Muscle layer of colon (tissue), 2 donors: ENCODE measurements at regions not wholly inside any gene's neighbourhood (a gene's known extent, or its start where the extent isn't known, plus 50 kb on each side); places are given as distances from the start of the nearest gene placed in this dataset.
"Not testable (repeated sequence)": the region's sequence is repeated elsewhere in the genome, so short reads cannot be mapped to it uniquely, and the experiment has no call there.

Experiments
- H3K27ac ChIP-seq: one replicate; pipeline ENCODE4 v1.7.0; 2013; ENCODE audit warnings: low read depth, mild to moderate bottlenecking, low read length, moderate library complexity
- H3K27me3 ChIP-seq, 2 donors: one replicate each; pipeline ENCODE4 v1.7.0; 2013; ENCODE audit warnings: low read length in 2 of 2, mild to moderate bottlenecking in 2 of 2; ENCODE audit not compliant: insufficient read depth in 2 of 2, control insufficient read depth in 1 of 2
- H3K36me3 ChIP-seq: one replicate; pipeline ENCODE4 v1.7.0; 2013; ENCODE audit warnings: mild to moderate bottlenecking, low read length; ENCODE audit not compliant: insufficient read depth
- H3K4me1 ChIP-seq: one replicate; pipeline ENCODE4 v1.7.0; 2013; ENCODE audit warnings: mild to moderate bottlenecking, low read length; ENCODE audit not compliant: insufficient read depth
- H3K4me3 ChIP-seq, 2 donors: one replicate each; pipeline ENCODE4 v1.7.0; 2013; ENCODE audit warnings: low read length in 2 of 2, low read depth in 1 of 2, mild to moderate bottlenecking in 1 of 2, moderate library complexity in 1 of 2
- H3K9ac ChIP-seq: one replicate; pipeline ENCODE4 v1.7.0; 2013; ENCODE audit warnings: low read length
- H3K9me3 ChIP-seq: one replicate; pipeline ENCODE4 v1.7.0; 2013; ENCODE audit warnings: mild to moderate bottlenecking, low read length
- donor health status: abdominal sarcoma.
- donor health status: Adenocarcinoma of cecum.

GRCh38 chr3:166975796-166976195 lies 404.3 kb downstream of the ZBBX start:
- H3K27me3 ChIP-seq, H3K9me3 ChIP-seq, H3K27ac ChIP-seq, H3K4me1 ChIP-seq, H3K36me3 ChIP-seq, H3K9ac ChIP-seq, H3K4me3 ChIP-seq: not testable (repeated sequence)

GRCh38 chr3:166967714-166968113 lies 412.4 kb downstream of the ZBBX start:
- H3K9ac ChIP-seq, H3K9me3 ChIP-seq, H3K4me3 ChIP-seq, H3K27me3 ChIP-seq, H3K4me1 ChIP-seq, H3K27ac ChIP-seq, H3K36me3 ChIP-seq: not testable (repeated sequence)

DNA sequence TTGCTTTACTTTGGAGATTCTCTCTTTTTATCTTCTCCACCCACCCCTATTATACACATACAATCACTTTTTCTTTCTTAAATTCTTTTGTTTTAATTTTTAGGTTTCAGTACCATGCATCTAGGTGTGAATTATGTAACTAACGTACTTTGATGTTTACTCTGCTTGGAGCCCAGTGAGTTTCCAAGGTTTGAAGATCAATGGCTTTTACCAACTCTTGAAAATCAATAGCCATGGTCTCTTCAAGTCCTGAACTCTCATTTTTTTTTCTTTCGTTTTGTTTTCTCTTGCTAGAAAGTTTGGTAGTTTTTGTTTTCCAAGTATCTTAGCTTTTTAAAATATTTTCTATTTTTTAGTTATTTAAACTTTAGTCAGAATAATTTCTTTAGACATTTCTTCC lies 417.2 kb downstream of the ZBBX start:
- H3K36me3 ChIP-seq = no peaks in the 10 kb centered on the region
- no peaks in the 10 kb centered on the region for H3K9me3 ChIP-seq
- H3K27me3 ChIP-seq = no peaks in the 10 kb centered on the region
- H3K9ac ChIP-seq = no peak overlapping the region
- H3K4me1 ChIP-seq = no peaks in the 10 kb centered on the region
- no peak overlapping the region for H3K27ac ChIP-seq
- no peak overlapping the region for H3K4me3 ChIP-seq

- H3K36me3 ChIP-seq = no peaks in the 10 kb centered on the region
- H3K4me1 ChIP-seq = no peaks in the 10 kb centered on the region
- H3K27me3 ChIP-seq = no peaks in the 10 kb centered on the region
- H3K27ac ChIP-seq = no peak overlapping the region
- no peaks in the 10 kb centered on the region for H3K9me3 ChIP-seq
- no peak overlapping the region for H3K9ac ChIP-seq
- H3K4me3 ChIP-seq = no peak overlapping the region
Observed at GRCh38 chr3:166957121-166957520, 423.0 kb downstream of the ZBBX start.

- H3K9ac ChIP-seq = no peak overlapping the region
- H3K36me3 ChIP-seq = no peaks in the 10 kb centered on the region
- H3K4me3 ChIP-seq = no peak overlapping the region
- no peaks in the 10 kb centered on the region for H3K27me3 ChIP-seq
- no peaks in the 10 kb centered on the region for H3K9me3 ChIP-seq
- no peaks in the 10 kb centered on the region for H3K4me1 ChIP-seq
- H3K27ac ChIP-seq = no peak overlapping the region
Observed at GRCh38 chr3:166955201-166955939, 424.7 kb downstream of the ZBBX start.

GRCh38 chr3:166934879-166935278 lies 445.2 kb downstream of the ZBBX start:
- Histone ChIP-seq H3K9me3 (no peaks in the 10 kb centered on the region), H3K4me3 (no peak overlapping the region), H3K9ac (no peak overlapping the region), H3K27me3 (no peaks in the 10 kb centered on the region), H3K4me1 (no peaks in the 10 kb centered on the region), H3K27ac (no peak overlapping the region), H3K36me3 (no peaks in the 10 kb centered on the region)

GRCh38 chr3:166917437-166917836 lies 462.7 kb downstream of the ZBBX start:
- no peaks in the 10 kb centered on the region for H3K27me3 ChIP-seq
- H3K27ac ChIP-seq = no peak overlapping the region
- no peak overlapping the region for H3K9ac ChIP-seq
- H3K9me3 ChIP-seq = peaks cover 4% of the 10 kb centered on the region
- H3K4me3 ChIP-seq = no peak overlapping the region
- H3K4me1 ChIP-seq = no peaks in the 10 kb centered on the region
- H3K36me3 ChIP-seq = no peaks in the 10 kb centered on the region

DNA sequence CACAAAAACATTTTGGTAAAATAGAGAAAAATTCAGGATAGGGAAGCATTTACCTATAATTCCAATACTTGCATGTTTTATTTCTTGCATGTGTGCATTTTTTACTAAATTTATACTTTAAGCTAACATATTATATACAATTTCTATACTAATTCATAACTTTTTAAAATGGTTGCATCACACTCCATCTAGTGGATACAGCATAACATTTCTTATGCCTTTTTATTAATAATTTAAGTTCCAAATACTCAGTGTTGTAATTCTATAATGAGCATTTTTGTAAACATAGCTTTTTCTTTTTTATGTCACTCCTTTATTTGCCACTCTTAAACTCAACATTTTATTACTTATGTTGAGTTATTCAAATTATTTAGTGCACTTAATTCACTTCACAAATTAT lies 477.7 kb downstream of the ZBBX start:
- Histone ChIP-seq H3K9ac (no peak overlapping the region), H3K27ac (no peak overlapping the region), H3K4me1 (no peaks in the 10 kb centered on the region), H3K27me3 (no peaks in the 10 kb centered on the region), H3K9me3 (no peaks in the 10 kb centered on the region), H3K4me3 (no peak overlapping the region), H3K36me3 (no peaks in the 10 kb centered on the region)

DNA sequence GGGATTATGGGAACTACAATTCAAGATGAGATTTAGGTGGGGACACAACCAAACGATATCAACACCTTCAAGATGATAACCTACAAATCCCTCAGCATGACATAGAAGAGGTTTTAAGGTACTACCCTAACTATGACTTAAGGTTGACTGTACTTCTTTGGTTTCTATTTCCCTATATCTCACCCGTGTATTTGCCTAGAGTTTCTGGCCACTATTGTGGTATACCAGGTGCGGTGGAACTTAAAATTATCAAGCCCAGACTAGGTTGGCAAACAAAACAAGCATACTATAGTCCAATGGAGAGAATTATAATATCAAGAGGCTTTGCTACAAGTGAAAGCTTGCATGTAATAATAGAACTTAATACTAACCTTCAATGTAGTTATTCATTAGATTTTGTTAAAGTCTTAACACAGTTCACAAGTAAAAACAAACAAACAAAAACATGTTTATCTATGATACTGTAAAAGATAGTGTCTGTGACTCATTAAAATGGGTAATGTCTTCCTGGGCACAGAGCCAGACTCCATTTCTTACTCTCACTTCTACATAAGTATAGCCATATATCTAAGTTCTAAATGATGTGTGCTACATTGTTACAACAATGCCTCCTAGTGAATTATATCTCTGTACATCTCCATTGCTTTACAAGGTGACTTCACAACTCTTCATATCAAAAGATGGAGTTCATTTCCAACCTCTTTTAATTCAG lies 479.1 kb downstream of the ZBBX start:
- H3K9me3 ChIP-seq = no peaks in the 10 kb centered on the region
- H3K9ac ChIP-seq = no peak overlapping the region
- no peak overlapping the region for H3K4me3 ChIP-seq

GRCh38 chr3:166897811-166898210 lies 482.3 kb downstream of the ZBBX start:
- H3K9me3 ChIP-seq = no peaks in the 10 kb centered on the region
- no peak overlapping the region for H3K9ac ChIP-seq
- no peaks in the 10 kb centered on the region for H3K36me3 ChIP-seq
- no peak overlapping the region for H3K4me3 ChIP-seq
- H3K27ac ChIP-seq = no peak overlapping the region
- H3K27me3 ChIP-seq = no peaks in the 10 kb centered on the region
- no peaks in the 10 kb centered on the region for H3K4me1 ChIP-seq

More for the DNA sequence above, 479.1 kb downstream of the ZBBX start:
- Histone ChIP-seq H3K4me1 (no peaks in the 10 kb centered on the region), H3K27ac (no peak overlapping the region), H3K36me3 (no peaks in the 10 kb centered on the region), H3K27me3 (no peaks in the 10 kb centered on the region)

DNA sequence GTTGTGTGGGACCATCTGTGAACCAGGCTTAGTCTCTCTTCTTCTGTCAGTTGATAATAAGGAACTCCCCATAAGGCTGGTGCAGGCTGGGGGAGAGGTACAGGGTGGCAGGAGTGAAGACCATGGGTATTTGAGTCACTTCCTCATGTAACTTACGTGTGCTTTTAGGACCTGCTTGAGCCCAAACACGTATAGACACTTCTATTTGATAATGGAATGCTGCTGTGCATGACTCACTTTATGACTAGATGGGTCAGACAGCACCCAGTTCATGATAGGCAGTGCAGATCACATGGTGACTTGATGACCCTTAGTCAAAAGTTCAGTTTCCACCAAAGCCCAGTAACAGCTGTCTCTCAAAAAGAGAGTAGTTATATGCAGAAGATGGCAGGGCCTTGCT lies 490.9 kb downstream of the ZBBX start:
- Histone ChIP-seq H3K9me3 (no peaks in the 10 kb centered on the region), H3K4me3 (no peak overlapping the region), H3K36me3 (no peaks in the 10 kb centered on the region), H3K9ac (no peak overlapping the region), H3K27me3 (no peaks in the 10 kb centered on the region), H3K27ac (no peak overlapping the region), H3K4me1 (no peaks in the 10 kb centered on the region)

DNA sequence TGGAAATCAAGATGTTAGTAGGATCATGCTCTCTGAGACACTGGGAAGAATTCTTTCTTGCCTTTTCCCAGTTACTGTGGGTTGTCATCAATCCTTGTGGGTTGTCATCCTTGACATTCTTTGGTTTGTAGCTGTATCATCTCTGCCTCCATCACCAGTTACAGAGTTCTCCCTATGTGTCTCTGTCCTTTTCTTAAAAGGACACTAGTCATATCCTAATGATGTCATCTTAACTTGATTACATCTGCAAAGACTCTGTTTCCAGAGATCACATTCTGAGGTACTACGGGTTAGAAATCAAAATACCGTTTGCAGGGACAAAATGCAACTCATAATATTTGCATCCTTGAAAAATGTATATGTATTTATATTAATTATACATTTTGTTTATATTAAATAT lies 500.4 kb downstream of the ZBBX start:
- no peaks in the 10 kb centered on the region for H3K27me3 ChIP-seq
- no peaks in the 10 kb centered on the region for H3K36me3 ChIP-seq
- H3K27ac ChIP-seq = no peak overlapping the region
- H3K9ac ChIP-seq = no peak overlapping the region
- no peaks in the 10 kb centered on the region for H3K4me1 ChIP-seq
- H3K4me3 ChIP-seq = no peak overlapping the region
- no peaks in the 10 kb centered on the region for H3K9me3 ChIP-seq
